GM12891 (cell line): ENCODE measurements at regions not wholly inside any gene's neighbourhood (a gene's known extent, or its start where the extent isn't known, plus 50 kb on each side); places are given as distances from the start of the nearest gene placed in this dataset.

Source experiments
- DNase-seq: peaks from one replicate; pipeline ENCODE4 v3.0.0; 2011; ENCODE audit warnings: low spot score; ENCODE audit not compliant: insufficient read length
- FAIRE-seq: peaks from 2 replicates; lab custom pipeline; 2011; peaks lifted over from hg19 to GRCh38; lab: Jason Lieb, UNC
- PAX5 ChIP-seq: IDR thresholded peaks from 2 replicates; pipeline ENCODE4 v1.6.1; 2011; ENCODE audit warnings: low read length, moderate library complexity, mild to moderate bottlenecking; ENCODE audit not compliant: insufficient read depth, severe bottlenecking
- POLR2A ChIP-seq: IDR thresholded peaks from 2 replicates; pipeline ENCODE4 v1.6.1; 2011; ENCODE audit warnings: low read depth, low read length, control low read depth
- POLR2AphosphoS5 ChIP-seq: IDR thresholded peaks from 2 replicates; pipeline ENCODE4 v1.6.1; 2011; ENCODE audit warnings: low read depth, low read length, control low read depth
- POU2F2 ChIP-seq: IDR thresholded peaks from 2 replicates; pipeline ENCODE4 v1.6.1; 2011; ENCODE audit warnings: low read depth, mild to moderate bottlenecking, control low read depth, low read length, moderate library complexity
- SPI1 ChIP-seq: IDR thresholded peaks from 2 replicates; pipeline ENCODE4 v1.6.1; 2011; ENCODE audit warnings: low read depth, low read length, control low read depth
- TAF1 ChIP-seq: IDR thresholded peaks from 2 replicates; pipeline ENCODE4 v1.6.1; 2011; ENCODE audit warnings: low read depth, low read length, control low read depth

DNA sequence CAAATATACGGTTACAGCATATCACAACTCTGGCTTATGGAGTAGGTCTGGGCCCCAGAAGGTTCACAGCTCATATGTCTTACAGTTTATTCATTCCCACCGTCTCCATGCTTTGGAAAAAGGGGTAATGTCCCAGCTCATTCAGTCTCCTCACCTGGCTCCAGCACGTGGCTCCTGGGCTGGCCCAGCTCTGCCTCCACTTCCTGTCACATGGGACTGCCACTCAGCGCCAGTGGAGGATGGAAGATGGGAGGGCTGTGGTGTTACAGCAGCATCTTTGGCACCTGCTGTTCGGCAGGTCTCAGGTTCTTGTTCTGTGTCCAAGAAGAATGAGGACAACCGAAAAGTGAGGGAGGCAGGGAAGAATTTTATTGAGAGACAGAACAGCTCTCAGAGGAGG, 216.3 kb upstream of the ATXN7L3B start:
- no peak for TF ChIP-seq PAX5
- TF ChIP-seq TAF1: no peak
- no peak for TF ChIP-seq POU2F2
- DNase-seq (no peak), FAIRE-seq (no peak)

DNA sequence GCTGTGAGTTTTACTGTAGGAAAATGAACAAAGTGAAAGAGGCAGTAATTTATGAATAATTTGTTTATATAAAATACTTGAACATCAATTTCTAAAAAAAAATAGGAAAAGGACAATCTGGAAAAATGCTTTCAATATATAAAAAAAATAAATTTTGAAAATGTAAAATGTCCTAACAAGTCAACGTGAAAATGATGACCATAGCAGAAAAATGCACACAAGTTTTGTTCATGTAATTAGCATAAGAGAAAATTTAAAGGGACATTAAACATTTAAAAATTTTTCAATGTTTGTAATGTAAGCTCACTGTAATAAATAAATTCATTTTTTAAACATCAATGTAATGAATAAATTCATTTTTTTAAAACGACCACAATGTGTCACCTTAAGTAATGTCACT, 214.8 kb upstream of the ATXN7L3B start:
- no peak for DNase-seq
- no peak for FAIRE-seq
- no peak for TF ChIP-seq POLR2AphosphoS5
- TF ChIP-seq PAX5: no peak
- TF ChIP-seq SPI1: no peak
- TF ChIP-seq POLR2A: no peak
- no peak for TF ChIP-seq TAF1
- no peak for TF ChIP-seq POU2F2

GRCh38 chr12:74328623-74329022, 209.0 kb upstream of the ATXN7L3B start:
- TF ChIP-seq POU2F2: no peak
- DNase-seq (no peak), FAIRE-seq (no peak)

DNA sequence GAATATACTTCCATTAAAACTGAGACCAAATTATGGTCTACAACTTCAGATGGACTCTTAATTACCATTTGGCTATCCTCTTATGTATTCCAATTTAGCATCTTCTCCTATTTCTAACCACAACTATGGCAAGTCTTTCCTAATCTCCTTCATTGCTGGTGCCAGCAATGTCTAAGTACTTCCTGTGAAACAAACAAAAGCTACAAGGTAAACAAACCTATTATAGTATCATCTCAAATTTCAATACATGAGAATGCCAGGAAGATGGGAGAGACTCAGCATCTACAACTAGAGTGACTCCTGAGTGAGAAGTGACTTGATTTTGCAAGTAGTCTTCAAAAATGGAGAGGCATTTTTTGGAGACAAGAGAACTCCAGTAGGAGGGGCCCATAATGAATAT, 202.9 kb upstream of the ATXN7L3B start:
- FAIRE-seq: no peak
- no peak for TF ChIP-seq POLR2A
- TF ChIP-seq PAX5: no peak
- TF ChIP-seq SPI1: no peak
- TF ChIP-seq POLR2AphosphoS5: no peak
- TF ChIP-seq POU2F2: no peak
- TF ChIP-seq TAF1: no peak
- no peak for DNase-seq

DNA sequence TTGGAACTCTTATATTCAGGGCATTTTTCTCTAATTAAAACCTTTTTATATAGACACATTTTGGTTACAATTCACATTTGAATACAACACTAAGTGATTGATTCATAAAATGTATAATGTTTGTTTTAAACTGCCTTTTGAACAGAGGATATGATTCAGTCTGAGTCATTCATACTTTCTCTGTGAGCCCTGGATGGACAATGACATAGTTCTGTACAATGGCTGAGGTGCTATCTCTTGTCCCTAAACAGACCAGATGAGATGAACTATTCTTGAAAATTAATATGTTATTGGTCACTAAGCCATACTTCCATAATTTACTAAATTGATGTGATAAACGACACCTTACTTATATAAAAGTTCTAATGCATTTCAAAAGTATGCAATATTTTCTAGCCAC, 199.7 kb upstream of the ATXN7L3B start:
- FAIRE-seq: no peak
- no peak for DNase-seq
- TF ChIP-seq SPI1 (no peak), POLR2A (no peak), POLR2AphosphoS5 (no peak), TAF1 (no peak), PAX5 (no peak), POU2F2 (no peak)

- no peak for DNase-seq
- TF ChIP-seq SPI1 (no peak), POU2F2 (no peak), TAF1 (no peak), PAX5 (no peak), POLR2AphosphoS5 (no peak), POLR2A (no peak)
- no peak for FAIRE-seq
Measured at GRCh38 chr12:74339211-74339610, 198.4 kb upstream of the ATXN7L3B start.

- TF ChIP-seq PAX5 (no peak), POU2F2 (no peak), POLR2A (no peak), TAF1 (no peak), POLR2AphosphoS5 (no peak), SPI1 (no peak)
- FAIRE-seq (no peak), DNase-seq (no peak)
Measured at GRCh38 chr12:74349925-74350324, 187.7 kb upstream of the ATXN7L3B start.

- FAIRE-seq (no peak), DNase-seq (no peak)
- TF ChIP-seq SPI1 (no peak), POLR2AphosphoS5 (no peak), POLR2A (no peak), POU2F2 (no peak), PAX5 (no peak), TAF1 (no peak)
Measured at GRCh38 chr12:74365178-74365964, 172.3 kb upstream of the ATXN7L3B start.

DNA sequence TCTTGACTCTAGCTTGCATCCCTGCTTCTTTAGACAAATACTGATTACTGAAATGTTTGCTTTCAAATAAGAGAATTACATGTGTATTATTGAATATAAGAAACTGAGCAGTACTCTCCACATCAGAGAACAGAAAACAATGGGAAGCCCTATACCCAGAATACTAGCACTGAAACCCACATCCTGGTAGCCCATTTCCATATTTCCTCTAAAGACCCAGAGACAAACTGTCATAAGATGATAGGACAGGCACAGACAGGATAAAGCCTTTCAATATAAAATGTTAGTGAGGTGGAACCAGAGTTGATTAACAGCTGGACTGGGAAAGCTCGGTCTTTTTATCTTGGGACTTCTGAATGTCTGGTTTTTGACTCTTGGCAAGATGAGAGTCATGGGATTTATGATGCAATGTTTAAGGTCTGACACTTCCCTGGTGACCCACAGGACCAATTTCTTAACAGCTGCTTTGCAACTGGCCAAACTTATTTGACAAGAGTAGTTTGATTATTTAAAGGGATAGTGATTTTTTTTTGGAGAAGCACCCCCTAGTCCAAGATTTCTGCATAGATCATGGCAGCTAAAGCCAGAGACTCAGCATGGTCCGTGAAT, 166.9 kb upstream of the ATXN7L3B start:
- TF ChIP-seq TAF1: no peak
- no peak for TF ChIP-seq SPI1
- no peak for TF ChIP-seq POU2F2
- TF ChIP-seq POLR2A: no peak
- no peak for TF ChIP-seq PAX5
- no peak for TF ChIP-seq POLR2AphosphoS5
- FAIRE-seq (no peak), DNase-seq (no peak)
